Gastrocnemius medialis (tissue), 4 donors: ENCODE measurements at regions not wholly inside any gene's neighbourhood (a gene's known extent, or its start where the extent isn't known, plus 50 kb on each side); places are given as distances from the start of the nearest gene placed in this dataset.

Source experiments
- ATAC-seq, 2 donors: fragments of 150-250 bp; one replicate each; pipeline ENCODE4 v1.9.1; 2016
- DNase-seq, 2 donors: peaks; one replicate each; pipeline ENCODE4 v3.0.0-alpha.2; 2019
- H3K27ac ChIP-seq, 4 donors: fragments of 200-600 bp; sonication (generic); 1 replicate in 1 of 4; 2 replicates in 3 of 4; pipeline ENCODE4 v1.5.1; 2016 to 2018; ENCODE audit warnings: mild to moderate bottlenecking in 2 of 4, moderate library complexity in 1 of 4
- H3K27me3 ChIP-seq, 3 donors: fragments of 200-600 bp; sonication (generic) in 2 of 3; 1 replicate in 1 of 3; 2 replicates in 2 of 3; pipeline versions ENCODE4 v1.5.1 to v1.6.0; 2016 to 2019; ENCODE audit warnings: mild to moderate bottlenecking in 1 of 3, moderate library complexity in 1 of 3
- H3K36me3 ChIP-seq, 2 donors: fragments of 200-600 bp; sonication (generic) in 1 of 2; one replicate each; pipeline ENCODE4 v1.5.1; 2017 to 2018
- H3K4me1 ChIP-seq, 2 donors: fragments of 200-600 bp; sonication (generic) in 1 of 2; one replicate each; pipeline ENCODE4 v1.5.1; 2016 to 2017; ENCODE audit warnings: mild to moderate bottlenecking in 2 of 2
- H3K4me3 ChIP-seq, 4 donors: fragments of 200-600 bp; sonication (generic) in 3 of 4; 1 replicate in 1 of 4; 2 replicates in 3 of 4; pipeline ENCODE4 v1.5.1; 2016 to 2019; ENCODE audit warnings: mild to moderate bottlenecking in 2 of 4
- H3K9me3 ChIP-seq, 3 donors: fragments of 200-600 bp; sonication (generic) in 2 of 3; 1 replicate in 1 of 3; 2 replicates in 2 of 3; pipeline ENCODE4 v1.5.1; 2016 to 2019
- POLR2A ChIP-seq, 2 donors: fragments of 450-650 bp; IDR thresholded peaks; one replicate each; pipeline ENCODE4 v1.6.1; 2017; ENCODE audit warnings: antibody characterized with exemption in 2 of 2, mild to moderate bottlenecking in 2 of 2, moderate library complexity in 2 of 2
- in situ Hi-C, 4 donors: fragments of 200-750 bp; cut with MboI; loops; one replicate each; pipeline versions ENCODE4 v1.15.0 to v1.8.0; 2017; ENCODE audit warnings: low sequenced_read_pairs in 4 of 4
- intact Hi-C: fragments of 100-400 bp; cut with DNase I; formaldehyde crosslinking; loops from one replicate; pipeline ENCODE4 v1.15.1; 2023; ENCODE audit warnings: low total_unique reads
- TF ChIP-seq, protein P1 (sequence below), 5 experiments: fragments of 450-650 bp in 3 of 5; fragments of 200-600 bp in 2 of 5; sonication (generic) in 2 of 5; IDR thresholded peaks in 4 of 5; conservative IDR thresholded peaks in 1 of 5; 1 replicate in 4 of 5; 2 replicates in 1 of 5; pipeline ENCODE4 v1.5.1; 2016 to 2019; ENCODE audit warnings: antibody characterized with exemption in 5 of 5, mild to moderate bottlenecking in 3 of 5, moderate library complexity in 3 of 5

DNA sequence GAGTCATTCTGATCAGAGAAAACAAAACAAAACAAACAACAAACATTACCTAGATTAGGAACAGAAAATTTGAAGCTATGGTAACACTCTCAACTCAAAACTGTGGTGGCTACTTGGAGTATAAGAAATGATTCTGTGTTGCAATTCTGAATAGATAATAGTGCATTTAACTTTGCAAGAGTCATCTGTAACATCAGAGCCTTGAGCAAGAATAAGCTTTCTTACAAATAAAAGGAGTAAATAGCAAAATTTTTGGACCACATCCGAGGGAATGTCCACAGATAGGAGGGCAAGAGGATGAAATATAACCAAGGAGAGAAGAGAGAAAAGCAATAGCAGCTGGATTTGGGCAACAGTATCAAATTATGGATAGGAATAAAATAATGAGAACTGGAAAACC is 1090.6 kb downstream of the SLC6A15 start:
- in situ Hi-C loops (no loop called here), intact Hi-C loops (no loop called here)
- Histone ChIP-seq H3K4me3 (no peak overlapping the region), H3K36me3 (no peaks in the 10 kb centered on the region), H3K4me1 (no peaks in the 10 kb centered on the region), H3K27me3 (no peaks in the 10 kb centered on the region), H3K27ac (no peak overlapping the region), H3K9me3 (no peaks in the 10 kb centered on the region)
- TF ChIP-seq, protein P1, sequence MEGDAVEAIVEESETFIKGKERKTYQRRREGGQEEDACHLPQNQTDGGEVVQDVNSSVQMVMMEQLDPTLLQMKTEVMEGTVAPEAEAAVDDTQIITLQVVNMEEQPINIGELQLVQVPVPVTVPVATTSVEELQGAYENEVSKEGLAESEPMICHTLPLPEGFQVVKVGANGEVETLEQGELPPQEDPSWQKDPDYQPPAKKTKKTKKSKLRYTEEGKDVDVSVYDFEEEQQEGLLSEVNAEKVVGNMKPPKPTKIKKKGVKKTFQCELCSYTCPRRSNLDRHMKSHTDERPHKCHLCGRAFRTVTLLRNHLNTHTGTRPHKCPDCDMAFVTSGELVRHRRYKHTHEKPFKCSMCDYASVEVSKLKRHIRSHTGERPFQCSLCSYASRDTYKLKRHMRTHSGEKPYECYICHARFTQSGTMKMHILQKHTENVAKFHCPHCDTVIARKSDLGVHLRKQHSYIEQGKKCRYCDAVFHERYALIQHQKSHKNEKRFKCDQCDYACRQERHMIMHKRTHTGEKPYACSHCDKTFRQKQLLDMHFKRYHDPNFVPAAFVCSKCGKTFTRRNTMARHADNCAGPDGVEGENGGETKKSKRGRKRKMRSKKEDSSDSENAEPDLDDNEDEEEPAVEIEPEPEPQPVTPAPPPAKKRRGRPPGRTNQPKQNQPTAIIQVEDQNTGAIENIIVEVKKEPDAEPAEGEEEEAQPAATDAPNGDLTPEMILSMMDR (IDR thresholded peaks at IDR 0.05 in 4 of 5, conservative IDR thresholded peaks at IDR 0.05 in 1 of 5): no peak
- TF ChIP-seq POLR2A (IDR thresholded peaks at IDR 0.05): no peak
- DNase-seq (no peak), ATAC-seq (no peak)

DNA sequence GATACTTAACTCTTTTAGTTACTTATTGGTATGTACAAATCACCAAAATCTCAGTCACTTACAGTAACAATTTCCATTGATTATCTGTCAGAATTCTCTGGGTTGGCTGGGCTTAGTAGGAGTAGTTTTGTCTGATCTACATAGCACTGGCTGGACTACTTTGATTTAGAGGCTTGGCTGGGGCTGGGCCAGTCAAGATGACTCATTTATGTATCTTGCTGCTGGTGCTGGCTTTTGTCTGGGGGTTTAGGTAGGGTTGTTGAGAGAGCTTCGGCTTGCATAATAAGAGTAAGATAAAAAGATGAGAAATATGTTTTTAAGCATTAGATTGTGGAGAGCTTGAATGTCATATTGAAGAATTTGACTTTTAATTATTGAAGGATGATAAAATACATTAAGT is 1093.7 kb downstream of the SLC6A15 start:
- H3K36me3 ChIP-seq: no peaks in the 10 kb centered on the region
- ATAC-seq (no peak), DNase-seq (no peak)
- no peak overlapping the region for H3K27ac ChIP-seq
- no peaks in the 10 kb centered on the region for H3K9me3 ChIP-seq
- no peaks in the 10 kb centered on the region for H3K27me3 ChIP-seq
- no peaks in the 10 kb centered on the region for H3K4me1 ChIP-seq
- H3K4me3 ChIP-seq: no peak overlapping the region
- in situ Hi-C loops: no loop called here
- intact Hi-C loops: no loop called here
- no peak for TF ChIP-seq POLR2A (IDR thresholded peaks at IDR 0.05)
- TF ChIP-seq, protein P1 (IDR thresholded peaks at IDR 0.05 in 4 of 5, conservative IDR thresholded peaks at IDR 0.05 in 1 of 5): no peak

DNA sequence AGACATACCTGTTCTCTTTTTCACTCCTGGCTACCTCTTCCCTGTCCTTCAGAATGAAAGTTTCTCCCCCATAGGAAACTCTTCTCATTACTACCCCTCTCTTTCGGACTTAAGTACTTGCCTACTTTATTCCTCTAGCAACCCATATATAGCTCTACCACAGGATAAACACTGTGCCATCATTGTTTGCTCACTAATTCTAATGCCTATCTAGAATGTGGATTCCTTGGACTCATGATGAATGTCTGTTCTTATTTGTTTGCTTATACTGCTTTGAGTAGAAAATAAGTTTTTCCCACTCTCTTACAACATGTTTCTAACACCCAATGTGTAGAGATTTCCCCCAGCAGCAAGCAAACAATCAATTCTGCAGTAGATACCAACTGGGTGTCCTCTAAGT is 1094.9 kb downstream of the SLC6A15 start:
- no peaks in the 10 kb centered on the region for H3K9me3 ChIP-seq
- DNase-seq: no peak
- H3K4me3 ChIP-seq: no peak overlapping the region
- H3K4me1 ChIP-seq: no peaks in the 10 kb centered on the region
- no peaks in the 10 kb centered on the region for H3K27me3 ChIP-seq
- in situ Hi-C loops (no loop called here), intact Hi-C loops (no loop called here)
- H3K36me3 ChIP-seq: no peaks in the 10 kb centered on the region
- H3K27ac ChIP-seq: no peak overlapping the region
- no peak for ATAC-seq
- TF ChIP-seq POLR2A (IDR thresholded peaks at IDR 0.05): no peak
- TF ChIP-seq, protein P1 (IDR thresholded peaks at IDR 0.05 in 4 of 5, conservative IDR thresholded peaks at IDR 0.05 in 1 of 5): no peak

DNA sequence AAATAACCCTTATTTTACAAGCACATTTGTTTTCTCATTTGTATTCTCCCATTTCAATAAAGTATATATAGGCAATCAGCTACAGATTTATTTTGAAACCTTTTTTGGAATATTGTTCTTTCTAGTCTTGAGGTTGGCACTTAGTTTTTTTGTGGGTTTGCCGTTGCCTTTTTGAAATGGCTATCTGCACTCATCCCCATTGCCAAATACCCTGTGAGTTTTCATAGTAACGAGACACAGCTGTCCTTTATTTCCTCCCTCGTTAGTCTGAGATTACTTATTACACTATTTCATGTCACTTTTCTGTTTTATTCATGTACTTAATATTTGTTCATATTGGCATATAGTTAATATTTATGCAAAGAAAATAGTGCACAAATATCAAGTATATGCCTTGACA is 1104.0 kb downstream of the SLC6A15 start:
- intact Hi-C loops (no loop called here), in situ Hi-C loops (no loop called here)
- no peaks in the 10 kb centered on the region for H3K36me3 ChIP-seq
- H3K4me3 ChIP-seq: no peak overlapping the region
- DNase-seq: no peak
- no peak for ATAC-seq
- no peaks in the 10 kb centered on the region for H3K9me3 ChIP-seq
- TF ChIP-seq, protein P1 (IDR thresholded peaks at IDR 0.05 in 4 of 5, conservative IDR thresholded peaks at IDR 0.05 in 1 of 5): no peak
- TF ChIP-seq POLR2A (IDR thresholded peaks at IDR 0.05): no peak
- no peak overlapping the region for H3K27ac ChIP-seq
- H3K27me3 ChIP-seq: no peaks in the 10 kb centered on the region
- no peaks in the 10 kb centered on the region for H3K4me1 ChIP-seq

DNA sequence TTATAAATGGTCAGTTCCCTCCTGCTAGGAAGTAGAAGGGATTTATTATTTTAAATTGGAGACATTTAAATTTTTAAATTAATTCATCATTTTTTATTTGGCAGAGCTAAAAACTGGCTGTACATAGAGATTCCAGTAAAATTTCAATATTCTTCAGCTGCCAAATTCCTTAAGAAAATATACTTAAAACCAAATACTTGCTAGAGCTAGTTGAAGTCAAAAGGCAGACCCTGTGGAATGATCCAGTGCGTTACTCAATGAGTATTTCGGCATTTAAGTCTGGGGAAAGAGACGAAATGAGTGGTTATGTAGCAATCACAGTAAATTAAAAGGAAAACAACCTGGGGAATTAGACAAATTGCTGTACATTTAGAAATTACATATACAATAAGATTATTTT is 1104.7 kb downstream of the SLC6A15 start:
- Histone ChIP-seq H3K27me3 (no peaks in the 10 kb centered on the region), H3K9me3 (no peaks in the 10 kb centered on the region), H3K4me1 (no peaks in the 10 kb centered on the region), H3K4me3 (no peak overlapping the region), H3K36me3 (no peaks in the 10 kb centered on the region), H3K27ac (no peak overlapping the region)
- DNase-seq: no peak
- in situ Hi-C loops (no loop called here), intact Hi-C loops (no loop called here)
- no peak for ATAC-seq
- no peak for TF ChIP-seq POLR2A (IDR thresholded peaks at IDR 0.05)
- TF ChIP-seq, protein P1 (IDR thresholded peaks at IDR 0.05 in 4 of 5, conservative IDR thresholded peaks at IDR 0.05 in 1 of 5): no peak
